Gastroesophageal sphincter (tissue), 3 donors: ENCODE measurements at regions not wholly inside any gene's neighbourhood (a gene's known extent, or its start where the extent isn't known, plus 50 kb on each side); places are given as distances from the start of the nearest gene placed in this dataset.

Experiments
- POLR2A ChIP-seq, 2 donors: fragments of 450-650 bp; IDR thresholded peaks; one replicate each; pipeline ENCODE4 v1.6.1; 2017; ENCODE audit warnings: antibody characterized with exemption in 2 of 2, mild to moderate bottlenecking in 2 of 2, moderate library complexity in 1 of 2
- TF ChIP-seq, protein P1 (sequence below), 4 experiments: fragments of 200-600 bp in 2 of 4; fragments of 450-650 bp in 2 of 4; sonication (generic) in 1 of 4; IDR thresholded peaks; one replicate each; pipeline ENCODE4 v1.5.1; 2017 to 2019; ENCODE audit warnings: antibody characterized with exemption in 4 of 4, mild to moderate bottlenecking in 2 of 4, moderate library complexity in 2 of 4

- TF ChIP-seq, protein P1, sequence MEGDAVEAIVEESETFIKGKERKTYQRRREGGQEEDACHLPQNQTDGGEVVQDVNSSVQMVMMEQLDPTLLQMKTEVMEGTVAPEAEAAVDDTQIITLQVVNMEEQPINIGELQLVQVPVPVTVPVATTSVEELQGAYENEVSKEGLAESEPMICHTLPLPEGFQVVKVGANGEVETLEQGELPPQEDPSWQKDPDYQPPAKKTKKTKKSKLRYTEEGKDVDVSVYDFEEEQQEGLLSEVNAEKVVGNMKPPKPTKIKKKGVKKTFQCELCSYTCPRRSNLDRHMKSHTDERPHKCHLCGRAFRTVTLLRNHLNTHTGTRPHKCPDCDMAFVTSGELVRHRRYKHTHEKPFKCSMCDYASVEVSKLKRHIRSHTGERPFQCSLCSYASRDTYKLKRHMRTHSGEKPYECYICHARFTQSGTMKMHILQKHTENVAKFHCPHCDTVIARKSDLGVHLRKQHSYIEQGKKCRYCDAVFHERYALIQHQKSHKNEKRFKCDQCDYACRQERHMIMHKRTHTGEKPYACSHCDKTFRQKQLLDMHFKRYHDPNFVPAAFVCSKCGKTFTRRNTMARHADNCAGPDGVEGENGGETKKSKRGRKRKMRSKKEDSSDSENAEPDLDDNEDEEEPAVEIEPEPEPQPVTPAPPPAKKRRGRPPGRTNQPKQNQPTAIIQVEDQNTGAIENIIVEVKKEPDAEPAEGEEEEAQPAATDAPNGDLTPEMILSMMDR (IDR thresholded peaks at IDR 0.05) = no peak
- TF ChIP-seq POLR2A (IDR thresholded peaks at IDR 0.05) = no peak
These were observed 287.8 kb downstream of the MTRR start for GRCh38 chr5:8156706-8157105.
